ENCODE measurements at regions not wholly inside any gene's neighbourhood (a gene's known extent, or its start where the extent isn't known, plus 50 kb on each side); places are given as distances from the start of the nearest gene placed in this dataset.

DNA sequence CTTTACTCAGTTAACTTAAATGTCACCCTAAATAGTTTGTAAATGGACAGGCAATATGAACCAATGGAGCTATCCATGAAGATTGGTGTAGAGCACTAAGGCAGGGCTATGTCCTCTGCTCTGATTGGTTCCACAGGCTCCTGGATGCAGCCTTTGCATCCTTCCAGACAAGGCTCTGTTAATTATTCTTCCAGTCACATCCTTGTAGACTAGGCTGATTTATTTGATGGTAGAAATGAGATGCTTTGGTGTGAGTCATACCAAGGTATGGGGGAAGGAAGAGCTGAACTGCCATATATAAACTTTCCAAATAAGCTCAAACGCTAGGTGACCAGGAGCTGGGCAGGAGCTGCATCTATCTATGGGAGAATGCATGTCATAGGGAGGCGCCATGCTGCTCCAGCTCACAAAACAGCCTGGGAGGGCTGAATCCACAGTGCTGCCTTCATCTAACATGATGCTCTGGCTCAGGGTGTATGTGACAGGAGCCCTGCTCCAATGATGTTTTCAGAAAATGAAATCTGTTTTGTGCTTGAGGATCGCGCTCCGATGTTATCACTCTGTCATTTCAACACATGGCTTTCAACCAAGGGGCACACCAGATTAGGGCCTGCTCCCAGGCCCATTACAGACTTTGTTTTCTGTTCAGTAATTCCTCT is 818.0 kb upstream of the ZNF608 start:
- TF ChIP-seq, protein P1, sequence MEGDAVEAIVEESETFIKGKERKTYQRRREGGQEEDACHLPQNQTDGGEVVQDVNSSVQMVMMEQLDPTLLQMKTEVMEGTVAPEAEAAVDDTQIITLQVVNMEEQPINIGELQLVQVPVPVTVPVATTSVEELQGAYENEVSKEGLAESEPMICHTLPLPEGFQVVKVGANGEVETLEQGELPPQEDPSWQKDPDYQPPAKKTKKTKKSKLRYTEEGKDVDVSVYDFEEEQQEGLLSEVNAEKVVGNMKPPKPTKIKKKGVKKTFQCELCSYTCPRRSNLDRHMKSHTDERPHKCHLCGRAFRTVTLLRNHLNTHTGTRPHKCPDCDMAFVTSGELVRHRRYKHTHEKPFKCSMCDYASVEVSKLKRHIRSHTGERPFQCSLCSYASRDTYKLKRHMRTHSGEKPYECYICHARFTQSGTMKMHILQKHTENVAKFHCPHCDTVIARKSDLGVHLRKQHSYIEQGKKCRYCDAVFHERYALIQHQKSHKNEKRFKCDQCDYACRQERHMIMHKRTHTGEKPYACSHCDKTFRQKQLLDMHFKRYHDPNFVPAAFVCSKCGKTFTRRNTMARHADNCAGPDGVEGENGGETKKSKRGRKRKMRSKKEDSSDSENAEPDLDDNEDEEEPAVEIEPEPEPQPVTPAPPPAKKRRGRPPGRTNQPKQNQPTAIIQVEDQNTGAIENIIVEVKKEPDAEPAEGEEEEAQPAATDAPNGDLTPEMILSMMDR (IDR thresholded peaks at IDR 0.05), result no peak
- no peak for TF ChIP-seq EZH2phosphoT487 (IDR thresholded peaks at IDR 0.05)
